ENCODE measurements at regions not wholly inside any gene's neighbourhood (a gene's known extent, or its start where the extent isn't known, plus 50 kb on each side); places are given as distances from the start of the nearest gene placed in this dataset.

DNA sequence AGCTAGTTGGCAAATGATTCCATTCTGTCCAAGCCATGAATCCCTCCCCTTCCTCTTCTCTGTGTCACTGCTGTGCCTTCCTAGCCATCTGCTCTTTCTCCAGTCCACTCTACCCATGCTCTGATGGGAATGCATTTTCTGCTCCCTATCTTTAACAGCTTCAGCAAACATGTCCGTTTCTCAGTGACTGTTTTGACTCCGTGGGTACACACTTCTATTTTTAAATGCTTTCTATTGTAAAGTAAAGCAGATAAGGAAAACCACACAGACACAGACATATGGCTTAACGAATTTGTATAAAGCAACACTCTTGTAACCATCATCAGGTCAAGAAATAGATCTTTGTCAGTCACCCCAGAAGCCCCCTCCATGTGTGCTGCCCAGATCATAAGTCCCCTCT is 72.4 kb upstream of the KLHL13 start:
- 8 to 10% methylated on average over 3 of the region's 3 CpGs for WGBS, 2 donors
- H3K27ac ChIP-seq: peak overlapping the region in 4 of 10 donors; percentile 16 to 64 (median 28)
- DNase-seq: peak in 1 of 2 donors; percentile 19

DNA sequence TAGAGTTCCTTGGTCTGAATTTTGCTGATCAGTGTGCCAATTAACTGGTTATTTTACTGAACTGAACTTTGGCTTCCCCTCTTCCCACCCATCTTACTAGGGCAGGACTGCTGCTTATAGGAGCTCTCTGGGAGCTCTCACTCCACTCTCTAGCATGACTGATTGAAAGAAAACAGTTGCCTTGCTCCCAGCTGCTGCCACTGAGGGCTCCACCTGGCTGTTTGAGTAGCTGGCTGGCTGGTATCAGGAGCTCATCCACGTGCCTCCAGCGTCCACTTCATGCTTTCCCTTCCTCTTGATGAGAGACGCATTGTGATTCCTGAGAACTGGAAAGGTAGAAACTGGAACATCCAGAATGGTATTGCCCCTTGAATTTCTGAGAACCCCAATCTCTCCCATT is 73.0 kb upstream of the KLHL13 start:
- peak in 7 of 8 donors; percentile 53 to 96 (median 84) for ATAC-seq
- intact Hi-C loops (cut with DNase I): no loop called here

More for the DNA sequence above, 72.4 kb upstream of the KLHL13 start:
- H3K9me3 ChIP-seq: no peaks in the 10 kb centered on the region
- intact Hi-C loops (cut with DNase I): no loop called here
- TF ChIP-seq, protein P1, sequence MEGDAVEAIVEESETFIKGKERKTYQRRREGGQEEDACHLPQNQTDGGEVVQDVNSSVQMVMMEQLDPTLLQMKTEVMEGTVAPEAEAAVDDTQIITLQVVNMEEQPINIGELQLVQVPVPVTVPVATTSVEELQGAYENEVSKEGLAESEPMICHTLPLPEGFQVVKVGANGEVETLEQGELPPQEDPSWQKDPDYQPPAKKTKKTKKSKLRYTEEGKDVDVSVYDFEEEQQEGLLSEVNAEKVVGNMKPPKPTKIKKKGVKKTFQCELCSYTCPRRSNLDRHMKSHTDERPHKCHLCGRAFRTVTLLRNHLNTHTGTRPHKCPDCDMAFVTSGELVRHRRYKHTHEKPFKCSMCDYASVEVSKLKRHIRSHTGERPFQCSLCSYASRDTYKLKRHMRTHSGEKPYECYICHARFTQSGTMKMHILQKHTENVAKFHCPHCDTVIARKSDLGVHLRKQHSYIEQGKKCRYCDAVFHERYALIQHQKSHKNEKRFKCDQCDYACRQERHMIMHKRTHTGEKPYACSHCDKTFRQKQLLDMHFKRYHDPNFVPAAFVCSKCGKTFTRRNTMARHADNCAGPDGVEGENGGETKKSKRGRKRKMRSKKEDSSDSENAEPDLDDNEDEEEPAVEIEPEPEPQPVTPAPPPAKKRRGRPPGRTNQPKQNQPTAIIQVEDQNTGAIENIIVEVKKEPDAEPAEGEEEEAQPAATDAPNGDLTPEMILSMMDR (IDR thresholded peaks at IDR 0.05): no peak
- H3K36me3 ChIP-seq: no peaks in the 10 kb centered on the region
- H3K4me1 ChIP-seq: no peaks in the 10 kb centered on the region
- H3K4me3 ChIP-seq: no peak overlapping the region
- ATAC-seq: peak; percentile 71 to 97 (median 90)
- H3K27me3 ChIP-seq: peaks cover 0 to 17% (median 0%) of the 10 kb centered on the region in 7 donors

DNA sequence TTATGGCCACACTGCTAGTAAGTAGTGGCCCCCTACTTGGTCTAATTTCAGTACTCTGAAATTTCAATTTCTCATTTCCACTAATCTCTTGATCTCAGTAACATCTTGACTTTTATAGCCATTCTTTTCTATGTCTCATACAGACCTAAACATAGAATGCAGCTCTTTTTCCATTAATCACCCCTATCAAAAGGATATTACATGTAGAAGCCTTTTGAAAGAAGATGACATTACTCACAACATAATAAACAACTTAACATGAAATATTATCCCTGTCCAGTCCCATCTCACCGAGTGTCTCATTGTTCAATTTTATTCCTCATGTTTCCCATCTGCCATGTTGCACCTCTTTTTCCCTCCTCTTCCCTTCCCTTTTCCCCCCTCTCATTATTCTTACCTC is 81.1 kb upstream of the KLHL13 start:
- Histone ChIP-seq H3K27ac (no peak overlapping the region), H3K27me3 (peaks cover 0 to 5% (median 0%) of the 10 kb centered on the region in 7 donors), H3K4me3 (no peak overlapping the region), H3K4me1 (no peaks in the 10 kb centered on the region), H3K9me3 (no peaks in the 10 kb centered on the region), H3K36me3 (no peaks in the 10 kb centered on the region)
- DNase-seq (no peak), ATAC-seq (no peak)
- 91 to 94% methylated on average over 1 of the region's 1 CpG for WGBS, 2 donors
- TF ChIP-seq, protein P1 (IDR thresholded peaks at IDR 0.05): no peak
- intact Hi-C loops (cut with DNase I): no loop called here

More for the DNA sequence above, 73.0 kb upstream of the KLHL13 start:
- Histone ChIP-seq H3K9me3 (no peaks in the 10 kb centered on the region), H3K4me1 (no peaks in the 10 kb centered on the region), H3K4me3 (no peak overlapping the region), H3K36me3 (no peaks in the 10 kb centered on the region), H3K27ac (peak overlapping the region in 4 of 10 donors; percentile 16 to 64 (median 28)), H3K27me3 (peaks cover 0 to 17% (median 0%) of the 10 kb centered on the region in 7 donors)
- WGBS, 2 donors: 35 to 57% methylated on average over 3 of the region's 3 CpGs
- DNase-seq: peak in 1 of 2 donors; percentile 21
- TF ChIP-seq, protein P1 (IDR thresholded peaks at IDR 0.05): peak in 2 of 9 donors; percentile 10 to 25

DNA sequence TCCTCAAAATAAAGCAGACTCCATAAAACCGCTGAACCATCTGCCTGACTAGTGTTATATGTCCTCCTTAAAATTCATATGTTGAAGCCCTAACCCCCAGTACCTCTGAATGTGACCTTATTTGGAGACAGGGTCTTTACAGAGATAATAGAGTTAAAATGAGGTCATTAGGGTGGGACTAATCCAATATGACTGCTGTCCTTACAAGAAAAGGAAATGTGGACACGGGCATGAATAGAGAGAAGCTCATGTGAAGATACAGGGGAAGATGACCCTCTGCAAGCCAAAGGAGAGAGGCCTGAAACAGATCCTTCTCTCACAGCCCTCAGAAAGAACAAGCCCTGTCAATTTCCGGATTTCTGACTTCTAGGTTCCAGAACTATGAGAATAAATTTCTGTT is 82.0 kb upstream of the KLHL13 start:
- intact Hi-C loops (cut with DNase I): no loop called here
- 78 to 100% methylated on average over 3 of the region's 3 CpGs for WGBS, 2 donors
- Histone ChIP-seq H3K27me3 (peaks cover 0 to 5% (median 0%) of the 10 kb centered on the region in 7 donors), H3K4me3 (no peak overlapping the region), H3K9me3 (no peaks in the 10 kb centered on the region), H3K36me3 (no peaks in the 10 kb centered on the region), H3K27ac (no peak overlapping the region), H3K4me1 (no peaks in the 10 kb centered on the region)
- DNase-seq (no peak), ATAC-seq (no peak)
- TF ChIP-seq, protein P1 (IDR thresholded peaks at IDR 0.05): no peak

Data from heart right ventricle (tissue), 16 donors.